ENCODE measurements at regions not wholly inside any gene's neighbourhood (a gene's known extent, or its start where the extent isn't known, plus 50 kb on each side); places are given as distances from the start of the nearest gene placed in this dataset.

DNA sequence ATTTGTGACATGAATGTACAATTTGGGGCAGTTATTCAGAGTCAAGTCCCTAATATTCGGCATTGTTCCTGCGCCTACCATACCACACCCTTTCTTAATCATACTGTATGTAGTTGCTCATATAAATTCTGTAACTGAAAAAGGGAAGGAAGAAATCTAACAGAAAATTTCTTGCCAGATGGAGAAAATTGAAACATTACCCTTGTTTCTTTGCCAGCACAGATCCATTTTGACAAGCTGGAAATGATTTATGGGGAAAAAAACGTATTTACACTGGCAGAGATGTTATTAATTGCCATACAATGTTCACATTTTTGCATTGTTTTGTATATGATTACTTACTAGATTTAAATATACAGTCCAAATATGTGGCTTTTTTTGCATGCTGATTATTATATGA lies 363.8 kb upstream of the PKN2 start:
- TF ChIP-seq, protein P1, sequence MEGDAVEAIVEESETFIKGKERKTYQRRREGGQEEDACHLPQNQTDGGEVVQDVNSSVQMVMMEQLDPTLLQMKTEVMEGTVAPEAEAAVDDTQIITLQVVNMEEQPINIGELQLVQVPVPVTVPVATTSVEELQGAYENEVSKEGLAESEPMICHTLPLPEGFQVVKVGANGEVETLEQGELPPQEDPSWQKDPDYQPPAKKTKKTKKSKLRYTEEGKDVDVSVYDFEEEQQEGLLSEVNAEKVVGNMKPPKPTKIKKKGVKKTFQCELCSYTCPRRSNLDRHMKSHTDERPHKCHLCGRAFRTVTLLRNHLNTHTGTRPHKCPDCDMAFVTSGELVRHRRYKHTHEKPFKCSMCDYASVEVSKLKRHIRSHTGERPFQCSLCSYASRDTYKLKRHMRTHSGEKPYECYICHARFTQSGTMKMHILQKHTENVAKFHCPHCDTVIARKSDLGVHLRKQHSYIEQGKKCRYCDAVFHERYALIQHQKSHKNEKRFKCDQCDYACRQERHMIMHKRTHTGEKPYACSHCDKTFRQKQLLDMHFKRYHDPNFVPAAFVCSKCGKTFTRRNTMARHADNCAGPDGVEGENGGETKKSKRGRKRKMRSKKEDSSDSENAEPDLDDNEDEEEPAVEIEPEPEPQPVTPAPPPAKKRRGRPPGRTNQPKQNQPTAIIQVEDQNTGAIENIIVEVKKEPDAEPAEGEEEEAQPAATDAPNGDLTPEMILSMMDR (IDR thresholded peaks at IDR 0.05), result no peak
- TF ChIP-seq POLR2A (IDR thresholded peaks at IDR 0.05), result no peak
